K562 (cell line): ENCODE measurements at regions not wholly inside any gene's neighbourhood (a gene's known extent, or its start where the extent isn't known, plus 50 kb on each side); places are given as distances from the start of the nearest gene placed in this dataset.

Experiments used
- ARID1B ChIP-seq: fragments of 450-650 bp; IDR thresholded peaks from 2 replicates; pipeline ENCODE4 v1.6.1; 2016; ENCODE audit warnings: antibody characterized with exemption, mild to moderate bottlenecking, inconsistent platforms
- CBX1 ChIP-seq: sonication (generic); IDR thresholded peaks from 2 replicates; pipeline ENCODE4 v1.6.1; 2016; ENCODE audit warnings: antibody characterized with exemption, low read depth, mild to moderate bottlenecking
- KLF16 ChIP-seq: IDR thresholded peaks from 2 replicates; pipeline ENCODE4 v1.6.1; 2016; ENCODE audit warnings: antibody characterized with exemption
- MTA2 ChIP-seq: fragments of 450-650 bp; IDR thresholded peaks from 2 replicates; pipeline ENCODE4 v1.6.1; 2016; ENCODE audit warnings: low read depth
- PKNOX1 ChIP-seq: fragments of 450-650 bp; IDR thresholded peaks from 2 replicates; pipeline ENCODE4 v1.6.1; 2016
- RAD21 ChIP-seq, 2 experiments: fragments of 250-450 bp in 1 of 2; fragments of 450-650 bp in 1 of 2; sonication (Bioruptor Pico) in 1 of 2; formaldehyde crosslinking in 1 of 2; IDR thresholded peaks in 1 of 2; conservative IDR thresholded peaks in 1 of 2; 2 replicates each; pipeline versions ENCODE4 v1.4.0 to v1.8.0; 2020 to 2022; ENCODE audit warnings: mild to moderate bottlenecking in 2 of 2, moderate library complexity in 1 of 2
- SPI1 ChIP-seq: IDR thresholded peaks from 2 replicates; pipeline ENCODE4 v1.6.1; 2011; ENCODE audit warnings: low read depth, low read length, control low read depth, borderline replicate concordance
- STAG1 ChIP-seq: sonication (generic); formaldehyde crosslinking; IDR thresholded peaks from 2 replicates; pipeline ENCODE4 v1.5.0; 2020; ENCODE audit warnings: missing genetic modification reagents, borderline replicate concordance
- TFAM ChIP-seq: fragments of 250-450 bp; sonication (Bioruptor Pico); conservative IDR thresholded peaks from 2 replicates; pipeline ENCODE4 v1.5.0; 2021; ENCODE audit warnings: mild to moderate bottlenecking, moderate library complexity
- ZKSCAN8 ChIP-seq: fragments of 200-800 bp; sonication (Bioruptor generic); IDR thresholded peaks from 2 replicates; pipeline ENCODE4 v1.6.1; 2016; ENCODE audit warnings: missing genetic modification characterization, missing compliant biosample characterization
- ZNF449 ChIP-seq: fragments of 250-450 bp; sonication (Bioruptor Pico); IDR thresholded peaks from 2 replicates; pipeline ENCODE4 v1.8.0; 2022; ENCODE audit warnings: moderate library complexity, mild to moderate bottlenecking, inconsistent platforms
- TF ChIP-seq, protein P1 (sequence below), 2 experiments: fragments of 450-650 bp; formaldehyde crosslinking in 1 of 2; IDR thresholded peaks; 2 replicates each; pipeline versions ENCODE4 v1.4.0 to v1.6.1; 2014 to 2020; ENCODE audit warnings: mild to moderate bottlenecking in 2 of 2, borderline replicate concordance in 1 of 2, low read depth in 1 of 2
- TF ChIP-seq, protein P2 (sequence below), 3 experiments: IDR thresholded peaks in 2 of 3; conservative IDR thresholded peaks in 1 of 3; 2 replicates each; pipeline ENCODE4 v1.5.1; 2011 to 2012; ENCODE audit warnings: low read length in 3 of 3, mild to moderate bottlenecking in 3 of 3, control low read depth in 2 of 3, improper control_type of control experiment in 1 of 3, inconsistent platforms in 1 of 3, low read depth in 1 of 3, mixed read lengths in 1 of 3, moderate library complexity in 1 of 3; ENCODE audit not compliant: insufficient read depth in 2 of 3

DNA sequence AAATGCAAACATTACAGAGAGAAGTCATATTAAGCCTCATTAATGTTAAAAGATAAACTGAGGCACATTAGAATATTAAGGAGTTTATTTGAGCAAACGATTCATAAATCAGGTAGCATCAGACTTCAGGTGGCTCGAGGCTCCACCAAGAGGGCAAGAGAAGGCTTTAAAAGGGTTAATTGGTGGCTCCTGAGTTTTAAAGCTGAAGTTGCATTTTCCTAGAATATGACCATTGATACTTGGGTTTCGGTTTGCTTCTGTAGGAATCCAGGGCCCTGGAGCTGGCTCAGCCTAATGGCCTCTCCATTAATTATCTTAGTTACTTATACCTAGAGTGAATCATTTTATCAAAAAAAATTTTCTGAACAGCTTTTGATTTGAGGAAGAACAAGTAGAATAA, 123.7 kb upstream of the NABP1 start:
- no peak for TF ChIP-seq SPI1
- no peak for TF ChIP-seq STAG1 (CRISPR knock-in tag)
- no peak for TF ChIP-seq CBX1
- no peak for TF ChIP-seq MTA2
- no peak for TF ChIP-seq PKNOX1
- TF ChIP-seq, protein P1, sequence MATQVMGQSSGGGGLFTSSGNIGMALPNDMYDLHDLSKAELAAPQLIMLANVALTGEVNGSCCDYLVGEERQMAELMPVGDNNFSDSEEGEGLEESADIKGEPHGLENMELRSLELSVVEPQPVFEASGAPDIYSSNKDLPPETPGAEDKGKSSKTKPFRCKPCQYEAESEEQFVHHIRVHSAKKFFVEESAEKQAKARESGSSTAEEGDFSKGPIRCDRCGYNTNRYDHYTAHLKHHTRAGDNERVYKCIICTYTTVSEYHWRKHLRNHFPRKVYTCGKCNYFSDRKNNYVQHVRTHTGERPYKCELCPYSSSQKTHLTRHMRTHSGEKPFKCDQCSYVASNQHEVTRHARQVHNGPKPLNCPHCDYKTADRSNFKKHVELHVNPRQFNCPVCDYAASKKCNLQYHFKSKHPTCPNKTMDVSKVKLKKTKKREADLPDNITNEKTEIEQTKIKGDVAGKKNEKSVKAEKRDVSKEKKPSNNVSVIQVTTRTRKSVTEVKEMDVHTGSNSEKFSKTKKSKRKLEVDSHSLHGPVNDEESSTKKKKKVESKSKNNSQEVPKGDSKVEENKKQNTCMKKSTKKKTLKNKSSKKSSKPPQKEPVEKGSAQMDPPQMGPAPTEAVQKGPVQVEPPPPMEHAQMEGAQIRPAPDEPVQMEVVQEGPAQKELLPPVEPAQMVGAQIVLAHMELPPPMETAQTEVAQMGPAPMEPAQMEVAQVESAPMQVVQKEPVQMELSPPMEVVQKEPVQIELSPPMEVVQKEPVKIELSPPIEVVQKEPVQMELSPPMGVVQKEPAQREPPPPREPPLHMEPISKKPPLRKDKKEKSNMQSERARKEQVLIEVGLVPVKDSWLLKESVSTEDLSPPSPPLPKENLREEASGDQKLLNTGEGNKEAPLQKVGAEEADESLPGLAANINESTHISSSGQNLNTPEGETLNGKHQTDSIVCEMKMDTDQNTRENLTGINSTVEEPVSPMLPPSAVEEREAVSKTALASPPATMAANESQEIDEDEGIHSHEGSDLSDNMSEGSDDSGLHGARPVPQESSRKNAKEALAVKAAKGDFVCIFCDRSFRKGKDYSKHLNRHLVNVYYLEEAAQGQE (IDR thresholded peaks at IDR 0.05; ENCODE audit: borderline replicate concordance) = no peak
- TF ChIP-seq, protein P1 (CRISPR knock-in tag; IDR thresholded peaks at IDR 0.05; ENCODE audit: low read depth) = no peak
- no peak for TF ChIP-seq TFAM (CRISPR knock-in tag)
- TF ChIP-seq ARID1B = no peak
- TF ChIP-seq ZNF449 = no peak
- no peak for TF ChIP-seq ZKSCAN8 (CRISPR knock-in tag)
- no peak for TF ChIP-seq RAD21 (CRISPR knock-in tag; conservative IDR thresholded peaks at IDR 0.05 in 1 of 2, IDR thresholded peaks at IDR 0.05 in 1 of 2)
- TF ChIP-seq KLF16 = no peak
- TF ChIP-seq, protein P2, sequence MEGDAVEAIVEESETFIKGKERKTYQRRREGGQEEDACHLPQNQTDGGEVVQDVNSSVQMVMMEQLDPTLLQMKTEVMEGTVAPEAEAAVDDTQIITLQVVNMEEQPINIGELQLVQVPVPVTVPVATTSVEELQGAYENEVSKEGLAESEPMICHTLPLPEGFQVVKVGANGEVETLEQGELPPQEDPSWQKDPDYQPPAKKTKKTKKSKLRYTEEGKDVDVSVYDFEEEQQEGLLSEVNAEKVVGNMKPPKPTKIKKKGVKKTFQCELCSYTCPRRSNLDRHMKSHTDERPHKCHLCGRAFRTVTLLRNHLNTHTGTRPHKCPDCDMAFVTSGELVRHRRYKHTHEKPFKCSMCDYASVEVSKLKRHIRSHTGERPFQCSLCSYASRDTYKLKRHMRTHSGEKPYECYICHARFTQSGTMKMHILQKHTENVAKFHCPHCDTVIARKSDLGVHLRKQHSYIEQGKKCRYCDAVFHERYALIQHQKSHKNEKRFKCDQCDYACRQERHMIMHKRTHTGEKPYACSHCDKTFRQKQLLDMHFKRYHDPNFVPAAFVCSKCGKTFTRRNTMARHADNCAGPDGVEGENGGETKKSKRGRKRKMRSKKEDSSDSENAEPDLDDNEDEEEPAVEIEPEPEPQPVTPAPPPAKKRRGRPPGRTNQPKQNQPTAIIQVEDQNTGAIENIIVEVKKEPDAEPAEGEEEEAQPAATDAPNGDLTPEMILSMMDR (IDR thresholded peaks at IDR 0.05 in 2 of 3, conservative IDR thresholded peaks at IDR 0.05 in 1 of 3; ENCODE audit: insufficient read depth in 2 of 3, low read depth in 1 of 3, low read length in 3 of 3) = no peak
